ENCODE measurements at regions not wholly inside any gene's neighbourhood (a gene's known extent, or its start where the extent isn't known, plus 50 kb on each side); places are given as distances from the start of the nearest gene placed in this dataset.
"Not testable (repeated sequence)": the region's sequence is repeated elsewhere in the genome, so short reads cannot be mapped to it uniquely, and the experiment has no call there.

GRCh38 chr19:23984911-23985310 lies 70.2 kb downstream of the ZNF726 start:
- DNase-seq (ENCODE audit: low spot score) = not testable (repeated sequence)

GRCh38 chr19:23986623-23987022 lies 71.9 kb downstream of the ZNF726 start:
- no peak for DNase-seq (ENCODE audit: low spot score)

GRCh38 chr19:23991170-23991569 lies 76.5 kb downstream of the ZNF726 start:
- peak; percentile 80 for DNase-seq (ENCODE audit: low spot score)

- no peak for DNase-seq (ENCODE audit: low spot score)
Measured at GRCh38 chr19:23992348-23992747, 77.7 kb downstream of the ZNF726 start.

GRCh38 chr19:23993440-23993839 lies 78.8 kb downstream of the ZNF726 start:
- no peak for DNase-seq (ENCODE audit: low spot score)

GRCh38 chr19:23996549-23996948 lies 81.9 kb downstream of the ZNF726 start:
- no peak for DNase-seq (ENCODE audit: low spot score)

GRCh38 chr19:23998568-23998967 lies 83.9 kb downstream of the ZNF726 start:
- no peak for DNase-seq (ENCODE audit: low spot score)

- DNase-seq (ENCODE audit: low spot score) = no peak
Measured at GRCh38 chr19:23999821-24000610, 85.3 kb downstream of the ZNF726 start.

GRCh38 chr19:24000656-24001055 lies 86.0 kb downstream of the ZNF726 start:
- DNase-seq (ENCODE audit: low spot score) = no peak

GRCh38 chr19:24002256-24002945 lies 84.6 kb upstream of the ZNF254 start:
- DNase-seq (ENCODE audit: low spot score) = no peak

GRCh38 chr19:24003537-24003936 lies 83.5 kb upstream of the ZNF254 start:
- DNase-seq (ENCODE audit: low spot score) = no peak

GRCh38 chr19:24004166-24004565 lies 82.8 kb upstream of the ZNF254 start:
- no peak for DNase-seq (ENCODE audit: low spot score)

GRCh38 chr19:24029941-24030636 lies 56.9 kb upstream of the ZNF254 start:
- DNase-seq (ENCODE audit: low spot score) = no peak

GRCh38 chr19:24032651-24033050 lies 54.3 kb upstream of the ZNF254 start:
- no peak for DNase-seq (ENCODE audit: low spot score)

- DNase-seq (ENCODE audit: low spot score) = peak; percentile 92
Measured at GRCh38 chr19:24033301-24033962, 53.6 kb upstream of the ZNF254 start.

- DNase-seq (ENCODE audit: low spot score) = peak; percentile 41
Measured at GRCh38 chr19:24033963-24034342, 53.0 kb upstream of the ZNF254 start.

- not testable (repeated sequence) for DNase-seq (ENCODE audit: low spot score)
Measured at GRCh38 chr19:24035261-24035880, 51.6 kb upstream of the ZNF254 start.

All from mucosa of gallbladder (tissue), 1 donor.